Neural cell (in vitro differentiated cells): ENCODE measurements at regions not wholly inside any gene's neighbourhood (a gene's known extent, or its start where the extent isn't known, plus 50 kb on each side); places are given as distances from the start of the nearest gene placed in this dataset.

Source experiments
- EP300 ChIP-seq: fragments of 450-650 bp; conservative IDR thresholded peaks from 2 replicates; pipeline ENCODE4 v1.6.1; 2014; ENCODE audit warnings: antibody characterized with exemption, mild to moderate bottlenecking, moderate library complexity; ENCODE audit not compliant: poor library complexity, severe bottlenecking
- POLR2AphosphoS5 ChIP-seq: IDR thresholded peaks from 2 replicates; pipeline ENCODE4 v1.6.1; 2012
- TF ChIP-seq, protein P1 (sequence below): fragments of 450-650 bp; IDR thresholded peaks from 2 replicates; pipeline ENCODE4 v1.5.1; 2014; ENCODE audit warnings: antibody characterized with exemption, mild to moderate bottlenecking, moderate library complexity; ENCODE audit not compliant: poor library complexity, severe bottlenecking

DNA sequence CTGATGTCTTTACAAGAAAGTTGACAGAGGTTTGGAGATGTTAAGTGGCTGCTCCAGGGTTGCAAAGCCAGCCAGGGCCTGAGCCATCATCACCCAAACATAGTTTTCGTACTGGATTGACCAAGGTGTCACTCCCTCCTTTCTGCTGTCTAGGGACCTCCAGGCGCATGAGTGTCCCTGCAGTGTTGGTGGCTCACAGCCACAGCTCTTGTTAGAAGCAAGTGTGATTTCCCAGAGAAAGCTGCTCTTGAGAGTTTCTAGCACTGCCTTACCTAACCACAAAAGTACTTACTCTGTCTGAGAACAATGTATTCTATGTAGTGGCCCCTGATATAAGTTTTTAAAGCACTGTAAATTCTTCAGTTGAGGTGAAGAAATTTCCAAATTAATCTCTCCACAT, 144.1 kb downstream of the SOX2 start:
- TF ChIP-seq POLR2AphosphoS5 (no peak), EP300 (no peak)
- TF ChIP-seq, protein P1, sequence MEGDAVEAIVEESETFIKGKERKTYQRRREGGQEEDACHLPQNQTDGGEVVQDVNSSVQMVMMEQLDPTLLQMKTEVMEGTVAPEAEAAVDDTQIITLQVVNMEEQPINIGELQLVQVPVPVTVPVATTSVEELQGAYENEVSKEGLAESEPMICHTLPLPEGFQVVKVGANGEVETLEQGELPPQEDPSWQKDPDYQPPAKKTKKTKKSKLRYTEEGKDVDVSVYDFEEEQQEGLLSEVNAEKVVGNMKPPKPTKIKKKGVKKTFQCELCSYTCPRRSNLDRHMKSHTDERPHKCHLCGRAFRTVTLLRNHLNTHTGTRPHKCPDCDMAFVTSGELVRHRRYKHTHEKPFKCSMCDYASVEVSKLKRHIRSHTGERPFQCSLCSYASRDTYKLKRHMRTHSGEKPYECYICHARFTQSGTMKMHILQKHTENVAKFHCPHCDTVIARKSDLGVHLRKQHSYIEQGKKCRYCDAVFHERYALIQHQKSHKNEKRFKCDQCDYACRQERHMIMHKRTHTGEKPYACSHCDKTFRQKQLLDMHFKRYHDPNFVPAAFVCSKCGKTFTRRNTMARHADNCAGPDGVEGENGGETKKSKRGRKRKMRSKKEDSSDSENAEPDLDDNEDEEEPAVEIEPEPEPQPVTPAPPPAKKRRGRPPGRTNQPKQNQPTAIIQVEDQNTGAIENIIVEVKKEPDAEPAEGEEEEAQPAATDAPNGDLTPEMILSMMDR, result no peak
